GM19468 (cell line): ENCODE measurements at regions not wholly inside any gene's neighbourhood (a gene's known extent, or its start where the extent isn't known, plus 50 kb on each side); places are given as distances from the start of the nearest gene placed in this dataset.
"Not testable (repeated sequence)": the region's sequence is repeated elsewhere in the genome, so short reads cannot be mapped to it uniquely, and the experiment has no call there.

Experiments used
- ATAC-seq: cut with Tn5 transposase; IDR thresholded peaks from one replicate; pipeline ENCODE4 v1.9.1; 2021; ENCODE audit warnings: mild to moderate bottlenecking, moderate library complexity, moderate number of reproducible peaks; ENCODE audit not compliant: unreplicated experiment; ENCODE audit errors: extremely low read depth

GRCh38 chr14:83096092-83096491 is 1562.4 kb upstream of the SEL1L start:
- no peak for ATAC-seq

- no peak for ATAC-seq
These were observed 1568.2 kb upstream of the SEL1L start for GRCh38 chr14:83101846-83102245.

- no peak for ATAC-seq
These were observed 1584.4 kb upstream of the SEL1L start for GRCh38 chr14:83118029-83118428.

- ATAC-seq: no peak
These were observed 1586.5 kb upstream of the SEL1L start for GRCh38 chr14:83120187-83120586.

- no peak for ATAC-seq
These were observed 1592.4 kb upstream of the SEL1L start for GRCh38 chr14:83126076-83126475.

GRCh38 chr14:83128783-83129182 is 1595.1 kb upstream of the SEL1L start:
- ATAC-seq: no peak

GRCh38 chr14:83129496-83129895 is 1595.8 kb upstream of the SEL1L start:
- ATAC-seq: no peak

- no peak for ATAC-seq
These were observed 1600.5 kb upstream of the SEL1L start for GRCh38 chr14:83133981-83134645.

GRCh38 chr14:83140756-83141155 is 1607.1 kb upstream of the SEL1L start:
- no peak for ATAC-seq

GRCh38 chr14:83147006-83147405 is 1613.4 kb upstream of the SEL1L start:
- no peak for ATAC-seq

- no peak for ATAC-seq
These were observed 1617.9 kb upstream of the SEL1L start for GRCh38 chr14:83151571-83151970.

- no peak for ATAC-seq
These were observed 1619.4 kb upstream of the SEL1L start for GRCh38 chr14:83153081-83153480.

GRCh38 chr14:83162361-83162929 is 1628.8 kb upstream of the SEL1L start:
- ATAC-seq: no peak

- ATAC-seq: no peak
These were observed 1629.4 kb upstream of the SEL1L start for GRCh38 chr14:83163016-83163415.

- ATAC-seq: no peak
These were observed 1630.4 kb upstream of the SEL1L start for GRCh38 chr14:83164016-83164415.

- no peak for ATAC-seq
These were observed 1630.9 kb upstream of the SEL1L start for GRCh38 chr14:83164591-83164990.

GRCh38 chr14:83170165-83170564 is 1636.5 kb upstream of the SEL1L start:
- ATAC-seq: no peak

- ATAC-seq: no peak
These were observed 1638.1 kb upstream of the SEL1L start for GRCh38 chr14:83171761-83172160.

- no peak for ATAC-seq
These were observed 1638.7 kb upstream of the SEL1L start for GRCh38 chr14:83172363-83172762.

GRCh38 chr14:83173687-83174086 is 1640.0 kb upstream of the SEL1L start:
- ATAC-seq: no peak

- ATAC-seq: no peak
These were observed 1650.9 kb upstream of the SEL1L start for GRCh38 chr14:83184531-83184930.

- ATAC-seq: not testable (repeated sequence)
These were observed 1654.7 kb upstream of the SEL1L start for GRCh38 chr14:83188311-83188710.
